ENCODE measurements at regions not wholly inside any gene's neighbourhood (a gene's known extent, or its start where the extent isn't known, plus 50 kb on each side); places are given as distances from the start of the nearest gene placed in this dataset.
A peak's percentile ranks its signal among the peaks of the same experiment; 100 is the strongest.

DNA sequence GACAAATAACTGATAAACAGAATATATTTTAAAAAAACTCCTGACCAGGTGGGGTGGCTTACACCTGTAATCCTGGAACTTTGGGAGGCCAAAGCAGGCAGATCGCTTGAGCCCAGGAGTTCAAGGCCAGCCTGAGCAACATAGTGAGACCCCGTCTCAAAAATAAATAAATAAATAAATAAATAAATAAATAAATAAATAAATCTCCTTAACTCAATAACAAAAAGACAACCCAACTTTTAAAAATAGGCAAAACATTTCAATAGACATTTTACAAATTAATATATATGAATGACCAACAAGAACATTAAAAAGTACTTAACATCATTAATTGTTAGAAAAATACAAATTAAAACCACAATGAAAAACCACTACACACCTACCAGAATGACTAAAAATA, 56.2 kb upstream of the CAPRIN2 start:
- Histone ChIP-seq H3K36me3 (no peaks in the 10 kb centered on the region), H3K4me3 (ENCODE audit: low read depth, low read length) (no peak overlapping the region)
- TF ChIP-seq, protein P1, sequence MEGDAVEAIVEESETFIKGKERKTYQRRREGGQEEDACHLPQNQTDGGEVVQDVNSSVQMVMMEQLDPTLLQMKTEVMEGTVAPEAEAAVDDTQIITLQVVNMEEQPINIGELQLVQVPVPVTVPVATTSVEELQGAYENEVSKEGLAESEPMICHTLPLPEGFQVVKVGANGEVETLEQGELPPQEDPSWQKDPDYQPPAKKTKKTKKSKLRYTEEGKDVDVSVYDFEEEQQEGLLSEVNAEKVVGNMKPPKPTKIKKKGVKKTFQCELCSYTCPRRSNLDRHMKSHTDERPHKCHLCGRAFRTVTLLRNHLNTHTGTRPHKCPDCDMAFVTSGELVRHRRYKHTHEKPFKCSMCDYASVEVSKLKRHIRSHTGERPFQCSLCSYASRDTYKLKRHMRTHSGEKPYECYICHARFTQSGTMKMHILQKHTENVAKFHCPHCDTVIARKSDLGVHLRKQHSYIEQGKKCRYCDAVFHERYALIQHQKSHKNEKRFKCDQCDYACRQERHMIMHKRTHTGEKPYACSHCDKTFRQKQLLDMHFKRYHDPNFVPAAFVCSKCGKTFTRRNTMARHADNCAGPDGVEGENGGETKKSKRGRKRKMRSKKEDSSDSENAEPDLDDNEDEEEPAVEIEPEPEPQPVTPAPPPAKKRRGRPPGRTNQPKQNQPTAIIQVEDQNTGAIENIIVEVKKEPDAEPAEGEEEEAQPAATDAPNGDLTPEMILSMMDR (IDR thresholded peaks at IDR 0.05; ENCODE audit: low read depth, low read length): no peak

GRCh38 chr12:30807695-30808034, 52.9 kb upstream of the CAPRIN2 start:
- no peak overlapping the region for H3K4me3 ChIP-seq (ENCODE audit: low read depth, low read length)
- H3K27me3 ChIP-seq: 0 out of 2 replicates have a peak, but pooled peaks cover 3% of the 10 kb centered on the region
- no peaks in the 10 kb centered on the region for H3K4me1 ChIP-seq
- H3K9me3 ChIP-seq: no peaks in the 10 kb centered on the region
- no peaks in the 10 kb centered on the region for H3K36me3 ChIP-seq
- no peak for DNase-seq
- TF ChIP-seq, protein P1 (IDR thresholded peaks at IDR 0.05; ENCODE audit: low read depth, low read length): no peak

More for the DNA sequence above, 56.2 kb upstream of the CAPRIN2 start:
- H3K9me3 ChIP-seq: no peaks in the 10 kb centered on the region
- no peak for DNase-seq
- H3K4me1 ChIP-seq: no peaks in the 10 kb centered on the region
- H3K27me3 ChIP-seq: 0 out of 2 replicates have a peak, but pooled peaks cover 3% of the 10 kb centered on the region

- TF ChIP-seq, protein P1 (IDR thresholded peaks at IDR 0.05; ENCODE audit: low read depth, low read length): peak; percentile 85
- no peaks in the 10 kb centered on the region for H3K36me3 ChIP-seq
- H3K4me3 ChIP-seq (ENCODE audit: low read depth, low read length): no peak overlapping the region
- H3K4me1 ChIP-seq: no peaks in the 10 kb centered on the region
- peak; percentile 49 for DNase-seq
- no peaks in the 10 kb centered on the region for H3K9me3 ChIP-seq
- 0 out of 2 replicates have a peak, but pooled peaks cover 3% of the 10 kb centered on the region for H3K27me3 ChIP-seq
These were observed 52.4 kb upstream of the CAPRIN2 start for GRCh38 chr12:30806989-30807694.

DNA sequence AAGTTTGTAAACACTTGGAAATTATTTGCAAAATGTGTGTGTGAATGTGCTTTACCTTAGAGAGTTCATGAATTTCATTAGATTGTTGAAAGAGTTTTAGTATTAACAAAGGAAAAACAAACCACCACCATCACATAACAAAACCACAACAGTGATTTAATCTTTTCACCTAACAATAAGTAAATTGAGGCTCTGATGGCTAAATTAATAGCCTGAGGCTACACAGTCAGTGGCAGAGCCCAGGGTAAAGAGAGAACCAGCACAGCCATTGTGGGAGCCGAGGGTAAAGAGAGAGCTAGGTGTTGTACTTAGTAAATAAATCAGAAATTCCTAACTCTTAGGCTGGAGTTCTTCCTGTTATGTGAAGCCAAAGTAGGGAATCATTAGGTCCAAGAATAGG, 51.2 kb upstream of the CAPRIN2 start:
- TF ChIP-seq, protein P1 (IDR thresholded peaks at IDR 0.05; ENCODE audit: low read depth, low read length): no peak
- Histone ChIP-seq H3K4me3 (ENCODE audit: low read depth, low read length) (no peak overlapping the region), H3K36me3 (no peaks in the 10 kb centered on the region), H3K27me3 (no peaks in the 10 kb centered on the region), H3K4me1 (no peaks in the 10 kb centered on the region), H3K9me3 (no peaks in the 10 kb centered on the region)
- no peak for DNase-seq
